Fibroblast of villous mesenchyme (primary cell): ENCODE measurements at regions not wholly inside any gene's neighbourhood (a gene's known extent, or its start where the extent isn't known, plus 50 kb on each side); places are given as distances from the start of the nearest gene placed in this dataset.

Experiments used
- DNase-seq: peaks from one replicate; pipeline ENCODE4 v3.0.0-alpha.2; 2010; ENCODE audit warnings: low read depth
- H3K4me3 ChIP-seq: 2 replicates; pipeline ENCODE4 v1.5.1; 2011; ENCODE audit warnings: low read depth, mild to moderate bottlenecking, low read length
- TF ChIP-seq, protein P1 (sequence below): IDR thresholded peaks from 2 replicates; pipeline ENCODE4 v1.5.1; 2012; ENCODE audit warnings: low read depth, mild to moderate bottlenecking, low read length; ENCODE audit not compliant: insufficient read depth

- DNase-seq = no peak
- TF ChIP-seq, protein P1, sequence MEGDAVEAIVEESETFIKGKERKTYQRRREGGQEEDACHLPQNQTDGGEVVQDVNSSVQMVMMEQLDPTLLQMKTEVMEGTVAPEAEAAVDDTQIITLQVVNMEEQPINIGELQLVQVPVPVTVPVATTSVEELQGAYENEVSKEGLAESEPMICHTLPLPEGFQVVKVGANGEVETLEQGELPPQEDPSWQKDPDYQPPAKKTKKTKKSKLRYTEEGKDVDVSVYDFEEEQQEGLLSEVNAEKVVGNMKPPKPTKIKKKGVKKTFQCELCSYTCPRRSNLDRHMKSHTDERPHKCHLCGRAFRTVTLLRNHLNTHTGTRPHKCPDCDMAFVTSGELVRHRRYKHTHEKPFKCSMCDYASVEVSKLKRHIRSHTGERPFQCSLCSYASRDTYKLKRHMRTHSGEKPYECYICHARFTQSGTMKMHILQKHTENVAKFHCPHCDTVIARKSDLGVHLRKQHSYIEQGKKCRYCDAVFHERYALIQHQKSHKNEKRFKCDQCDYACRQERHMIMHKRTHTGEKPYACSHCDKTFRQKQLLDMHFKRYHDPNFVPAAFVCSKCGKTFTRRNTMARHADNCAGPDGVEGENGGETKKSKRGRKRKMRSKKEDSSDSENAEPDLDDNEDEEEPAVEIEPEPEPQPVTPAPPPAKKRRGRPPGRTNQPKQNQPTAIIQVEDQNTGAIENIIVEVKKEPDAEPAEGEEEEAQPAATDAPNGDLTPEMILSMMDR = no peak
- no peak overlapping the region for H3K4me3 ChIP-seq
Measured at GRCh38 chr10:2936816-2937215, 130.5 kb upstream of the PFKP start.

DNA sequence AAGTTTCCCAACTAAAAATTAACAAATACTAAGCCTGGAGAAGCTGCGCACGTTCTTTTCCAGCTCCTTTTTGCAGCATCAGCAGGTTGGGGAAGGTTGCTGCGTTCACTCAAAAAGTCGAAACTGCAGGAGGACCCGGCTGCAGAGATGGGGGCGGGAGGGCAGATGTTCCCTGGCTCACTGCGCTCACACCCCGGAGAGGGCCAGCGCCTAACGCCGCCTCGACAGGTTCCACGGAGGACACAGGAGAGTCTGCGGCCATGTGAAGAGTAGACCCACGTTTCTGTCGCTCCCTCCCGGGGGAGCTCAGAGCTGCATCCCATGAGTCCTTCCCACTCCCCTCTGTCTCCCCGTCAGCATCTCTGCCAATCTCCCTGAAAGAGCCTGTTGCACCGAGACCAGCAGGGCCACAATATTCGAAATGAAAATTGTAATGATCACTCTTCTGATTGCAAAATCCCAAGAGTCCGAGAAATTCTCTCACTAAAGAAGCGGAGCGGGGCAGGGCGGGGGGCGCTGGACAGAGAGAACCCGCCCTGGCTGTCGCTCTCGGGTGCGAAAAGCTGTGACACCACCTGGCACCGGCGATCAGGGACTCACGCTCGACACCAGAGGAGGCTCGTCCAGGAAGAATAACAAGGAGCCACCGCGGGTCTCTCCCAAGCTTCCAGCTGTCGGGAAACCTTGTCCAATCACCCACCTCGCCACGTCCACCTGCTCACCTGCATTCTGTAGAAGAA lies 131.5 kb upstream of the PFKP start:
- TF ChIP-seq, protein P1 = no peak
- no peak overlapping the region for H3K4me3 ChIP-seq
- DNase-seq = no peak

DNA sequence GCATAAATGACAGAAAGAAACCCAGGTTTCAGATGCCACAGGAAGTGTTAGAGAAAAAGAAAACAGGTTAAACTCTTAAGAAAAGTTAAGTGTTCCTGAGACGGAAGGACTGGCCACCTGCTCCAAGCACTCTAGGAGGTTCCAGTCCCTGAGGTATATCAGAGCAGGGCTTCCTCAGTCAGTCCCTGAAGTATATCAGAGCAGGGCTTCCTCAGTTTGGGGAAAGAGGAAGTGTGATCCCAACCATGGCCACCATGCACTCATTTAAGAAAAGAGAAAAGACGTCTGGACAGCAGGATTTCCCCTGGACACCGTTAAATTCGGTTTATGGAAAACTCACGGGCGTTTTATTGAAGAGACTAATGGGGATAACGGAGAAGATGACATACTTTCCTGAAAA lies 133.4 kb upstream of the PFKP start:
- DNase-seq = no peak
- H3K4me3 ChIP-seq = no peak overlapping the region
- TF ChIP-seq, protein P1 = no peak

GRCh38 chr10:2933519-2933918 lies 133.8 kb upstream of the PFKP start:
- no peak for DNase-seq
- TF ChIP-seq, protein P1 = no peak
- no peak overlapping the region for H3K4me3 ChIP-seq

GRCh38 chr10:2933071-2933470 lies 134.3 kb upstream of the PFKP start:
- DNase-seq = no peak
- TF ChIP-seq, protein P1 = no peak
- H3K4me3 ChIP-seq = no peak overlapping the region

GRCh38 chr10:2929480-2930258 lies 137.7 kb upstream of the PFKP start:
- TF ChIP-seq, protein P1 = no peak
- no peak for DNase-seq
- no peak overlapping the region for H3K4me3 ChIP-seq
